ENCODE measurements at regions not wholly inside any gene's neighbourhood (a gene's known extent, or its start where the extent isn't known, plus 50 kb on each side); places are given as distances from the start of the nearest gene placed in this dataset.

GRCh38 chr19:29337029-29337428 is 124.1 kb upstream of the UQCRFS1 start:
- no peak for TF ChIP-seq CTCF (conservative IDR thresholded peaks at IDR 0.05; ENCODE audit: low read depth, low read length)
- H3K4me3 ChIP-seq (ENCODE audit: low read depth, low read length), result no peak overlapping the region
- DNase-seq (ENCODE audit: low read depth), result no peak

- no peak overlapping the region for H3K4me3 ChIP-seq (ENCODE audit: low read depth, low read length)
- no peak for DNase-seq (ENCODE audit: low read depth)
- no peak for TF ChIP-seq CTCF (conservative IDR thresholded peaks at IDR 0.05; ENCODE audit: low read depth, low read length)
Measured at GRCh38 chr19:29338480-29338879, 125.5 kb upstream of the UQCRFS1 start.

- TF ChIP-seq CTCF (conservative IDR thresholded peaks at IDR 0.05; ENCODE audit: low read depth, low read length), result no peak
- no peak overlapping the region for H3K4me3 ChIP-seq (ENCODE audit: low read depth, low read length)
- DNase-seq (ENCODE audit: low read depth), result no peak
Measured at GRCh38 chr19:29342721-29343120, 129.8 kb upstream of the UQCRFS1 start.

GRCh38 chr19:29364224-29364726 is 151.3 kb upstream of the UQCRFS1 start:
- no peak for DNase-seq (ENCODE audit: low read depth)
- TF ChIP-seq CTCF (conservative IDR thresholded peaks at IDR 0.05; ENCODE audit: low read depth, low read length), result no peak
- H3K4me3 ChIP-seq (ENCODE audit: low read depth, low read length), result no peak overlapping the region

- H3K4me3 ChIP-seq (ENCODE audit: low read depth, low read length), result no peak overlapping the region
- TF ChIP-seq CTCF (conservative IDR thresholded peaks at IDR 0.05; ENCODE audit: low read depth, low read length), result no peak
- no peak for DNase-seq (ENCODE audit: low read depth)
Measured at GRCh38 chr19:29364999-29365398, 152.0 kb upstream of the UQCRFS1 start.

- DNase-seq (ENCODE audit: low read depth), result no peak
- no peak for TF ChIP-seq CTCF (conservative IDR thresholded peaks at IDR 0.05; ENCODE audit: low read depth, low read length)
- no peak overlapping the region for H3K4me3 ChIP-seq (ENCODE audit: low read depth, low read length)
Measured at GRCh38 chr19:29365836-29366417, 153.0 kb upstream of the UQCRFS1 start.

GRCh38 chr19:29366757-29367156 is 153.8 kb upstream of the UQCRFS1 start:
- no peak for DNase-seq (ENCODE audit: low read depth)
- H3K4me3 ChIP-seq (ENCODE audit: low read depth, low read length), result no peak overlapping the region
- TF ChIP-seq CTCF (conservative IDR thresholded peaks at IDR 0.05; ENCODE audit: low read depth, low read length), result no peak
